GM12878 (cell line): ENCODE measurements at regions not wholly inside any gene's neighbourhood (a gene's known extent, or its start where the extent isn't known, plus 50 kb on each side); places are given as distances from the start of the nearest gene placed in this dataset.

ENCODE experiments used
- ATF3 ChIP-seq: IDR thresholded peaks from 2 replicates; pipeline ENCODE4 v1.6.1; 2011; ENCODE audit warnings: low read depth, mild to moderate bottlenecking, low read length, moderate library complexity, borderline replicate concordance; ENCODE audit errors: extremely low read depth
- BCL3 ChIP-seq: IDR thresholded peaks from 2 replicates; pipeline ENCODE4 v1.6.1; 2011; ENCODE audit warnings: borderline replicate concordance, low read depth, mild to moderate bottlenecking, moderate library complexity, low read length; ENCODE audit not compliant: insufficient read depth, poor library complexity, severe bottlenecking
- CBX5 ChIP-seq: sonication (generic); IDR thresholded peaks from 2 replicates; pipeline ENCODE4 v1.6.1; 2016; ENCODE audit warnings: low read depth, moderate library complexity, mild to moderate bottlenecking, inconsistent platforms
- CREB1 ChIP-seq: IDR thresholded peaks from 2 replicates; pipeline ENCODE4 v1.6.1; 2012; ENCODE audit warnings: low read depth, mild to moderate bottlenecking, inconsistent platforms
- CTCF ChIP-seq, 3 experiments: IDR thresholded peaks in 2 of 3; conservative IDR thresholded peaks in 1 of 3; 2 replicates each; pipeline ENCODE4 v1.5.1; 2011; ENCODE audit warnings: low read depth in 3 of 3, low read length in 3 of 3, mild to moderate bottlenecking in 3 of 3, control low read depth in 2 of 3, moderate library complexity in 2 of 3, inconsistent platforms in 1 of 3, mixed read lengths in 1 of 3; ENCODE audit not compliant: control insufficient read depth in 2 of 3, insufficient read depth in 1 of 3; ENCODE audit errors: extremely low read depth in 1 of 3
- HDAC2 ChIP-seq: fragments of 200-600 bp; sonication (generic); IDR thresholded peaks from 2 replicates; pipeline ENCODE4 v1.6.1; 2017
- POLR2A ChIP-seq: IDR thresholded peaks from 2 replicates; pipeline ENCODE4 v1.6.1; 2011; ENCODE audit warnings: low read depth, mild to moderate bottlenecking, low read length
- POLR2AphosphoS2 ChIP-seq: IDR thresholded peaks from 2 replicates; pipeline ENCODE4 v1.6.1; 2011; ENCODE audit warnings: low read depth, mild to moderate bottlenecking, low read length, improper control_type of control experiment, moderate library complexity
- SP1 ChIP-seq: IDR thresholded peaks from one replicate; pipeline ENCODE4 v1.6.1; 2011; ENCODE audit warnings: low read depth, low read length

GRCh38 chr5:5666076-5666365 lies 243.5 kb downstream of the ICE1 start:
- TF ChIP-seq CTCF (IDR thresholded peaks at IDR 0.05 in 2 of 3, conservative IDR thresholded peaks at IDR 0.05 in 1 of 3; ENCODE audit: control insufficient read depth in 2 of 3, extremely low read depth in 1 of 3, insufficient read depth in 1 of 3, low read depth in 3 of 3, low read length in 3 of 3) (no peak), POLR2A (no peak), ATF3 (no peak), BCL3 (no peak), HDAC2 (no peak), CREB1 (no peak), POLR2AphosphoS2 (no peak), SP1 (no peak), CBX5 (no peak)
